Stimulated activated naive CD8-positive, alpha-beta T cell treated with anti-CD3 and anti-CD28 coated beads, Interleukin-15, Interleukin-2, amounts not matched to agents 100 U/mL and 50 U/mL, for 24 hours (primary cell): ENCODE measurements at regions not wholly inside any gene's neighbourhood (a gene's known extent, or its start where the extent isn't known, plus 50 kb on each side); places are given as distances from the start of the nearest gene placed in this dataset.
"Not testable (repeated sequence)": the region's sequence is repeated elsewhere in the genome, so short reads cannot be mapped to it uniquely, and the experiment has no call there.

Experiments
- ATAC-seq: fragments of 150-1000 bp; cut with Tn5 transposase; one replicate; pipeline ENCODE4 v1.10.0; 2021
- DNase-seq: peaks from one replicate; pipeline ENCODE4 v3.0.0; 2021

DNA sequence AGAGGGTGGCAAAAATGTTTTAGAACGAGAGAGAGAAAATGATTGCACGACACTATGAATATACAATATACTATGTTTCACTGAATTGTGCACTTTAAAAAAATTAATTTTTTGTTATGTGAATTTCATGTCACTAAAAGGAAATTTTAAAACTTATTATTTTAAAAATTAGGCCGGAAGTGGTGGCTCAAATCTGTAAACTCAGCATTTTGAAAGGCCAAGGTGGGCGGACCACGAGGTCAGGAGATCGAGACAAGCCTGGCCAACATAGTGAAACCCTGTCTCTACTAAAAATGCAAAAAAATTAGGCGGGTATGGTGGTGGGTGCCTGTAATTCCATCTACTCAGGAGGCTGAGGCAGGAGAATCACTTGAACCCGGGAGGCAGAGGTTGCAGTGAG is 642.5 kb downstream of the XPNPEP1 start:
- no peak for ATAC-seq
- DNase-seq: no peak

DNA sequence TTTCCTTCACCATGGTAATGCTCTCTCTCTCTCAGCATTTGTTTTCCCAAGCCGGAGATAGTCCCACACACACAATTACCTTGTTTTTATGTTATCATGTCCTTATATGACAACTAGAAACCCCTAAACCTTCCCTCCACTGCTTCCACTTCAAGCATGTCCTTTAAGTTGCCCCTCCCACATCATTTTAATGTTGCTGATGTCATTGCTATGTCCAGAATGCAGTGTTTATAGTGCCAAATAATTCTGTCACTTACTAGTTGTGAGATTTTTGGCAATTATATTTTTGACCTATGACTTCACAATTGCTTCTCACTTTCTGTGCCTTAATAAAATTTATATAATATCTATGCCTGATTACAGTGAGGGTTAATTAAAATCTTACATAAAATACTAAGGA is 645.9 kb downstream of the XPNPEP1 start:
- ATAC-seq (no peak), DNase-seq (no peak)

DNA sequence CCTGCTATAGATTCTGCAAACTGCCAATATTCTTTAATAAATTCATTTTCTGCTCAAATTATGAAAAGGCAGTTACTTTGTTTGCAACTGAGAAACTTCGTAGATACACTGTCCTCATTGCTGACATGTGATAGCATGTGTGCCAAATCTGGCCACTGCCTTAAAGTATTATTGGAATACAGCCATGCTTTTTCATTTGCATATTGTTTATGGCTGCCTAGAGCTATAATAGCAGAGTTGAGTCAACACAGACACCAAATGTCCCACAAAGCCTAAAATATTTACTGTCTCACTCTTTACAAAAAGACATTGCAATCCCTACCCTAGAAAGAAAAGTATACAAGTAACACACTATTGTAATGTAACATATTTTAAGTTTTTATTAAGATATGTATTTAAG is 647.4 kb downstream of the XPNPEP1 start:
- ATAC-seq: no peak
- DNase-seq: no peak

GRCh38 chr10:109274681-109275080 is 648.6 kb downstream of the XPNPEP1 start:
- DNase-seq (no peak), ATAC-seq (no peak)

DNA sequence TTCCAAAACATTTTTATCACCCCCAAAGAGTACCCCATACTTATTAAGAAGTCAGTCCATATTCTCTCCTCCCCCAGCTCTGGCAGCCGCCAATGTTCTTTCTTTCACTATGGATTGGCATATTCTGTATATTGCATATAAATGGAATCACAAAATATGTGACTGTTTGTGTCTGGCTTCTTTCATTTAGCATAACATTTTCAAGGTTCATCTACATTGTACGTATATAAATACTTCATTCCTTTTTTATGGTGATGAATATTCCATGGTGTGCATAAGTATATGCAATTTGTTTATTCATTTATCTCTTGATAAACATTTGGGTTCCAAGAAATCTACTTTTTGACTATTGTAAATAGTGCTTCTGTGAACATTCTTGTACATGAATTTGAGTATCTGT is 653.1 kb downstream of the XPNPEP1 start:
- DNase-seq (no peak), ATAC-seq (no peak)

DNA sequence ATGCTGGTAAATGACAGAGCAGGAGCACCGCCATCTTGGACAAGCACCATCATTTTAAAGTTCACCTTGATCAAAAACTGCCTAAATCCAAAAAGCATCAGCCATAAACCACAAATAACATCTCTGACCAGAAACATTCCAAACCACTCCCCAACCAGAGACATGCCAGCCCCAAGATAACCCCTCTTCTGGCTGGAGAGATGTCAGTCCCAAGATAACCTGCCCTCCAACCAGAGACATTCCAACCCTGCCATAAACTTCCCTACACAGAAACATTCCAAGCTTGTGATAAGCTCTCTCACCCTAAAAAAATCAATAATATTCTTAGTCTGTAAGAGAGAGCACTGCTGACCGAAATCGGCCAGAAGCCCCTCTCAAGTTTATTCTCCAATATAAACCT is 659.3 kb downstream of the XPNPEP1 start:
- no peak for ATAC-seq

DNA sequence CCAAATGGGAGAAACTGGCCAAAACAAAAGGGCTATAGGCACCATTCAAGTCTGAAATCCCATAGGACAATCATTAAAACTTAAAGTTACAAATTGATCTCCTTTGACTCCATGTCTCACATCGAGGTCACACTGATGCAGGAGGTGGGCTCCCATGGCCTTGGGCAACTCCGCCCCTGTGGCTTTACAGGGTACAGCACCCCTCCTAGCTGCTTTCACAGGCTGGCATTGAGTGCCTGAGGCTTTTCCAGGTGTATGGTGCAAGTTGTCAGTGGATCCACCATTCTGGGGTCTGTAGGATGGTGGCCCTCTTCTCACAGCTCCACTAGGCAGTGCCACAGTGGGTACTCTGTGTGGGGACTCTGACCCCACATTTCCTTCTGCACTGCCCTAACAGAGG is 662.1 kb downstream of the XPNPEP1 start:
- no peak for DNase-seq
- ATAC-seq: no peak

More for the DNA sequence above, 659.3 kb downstream of the XPNPEP1 start:
- DNase-seq: no peak

DNA sequence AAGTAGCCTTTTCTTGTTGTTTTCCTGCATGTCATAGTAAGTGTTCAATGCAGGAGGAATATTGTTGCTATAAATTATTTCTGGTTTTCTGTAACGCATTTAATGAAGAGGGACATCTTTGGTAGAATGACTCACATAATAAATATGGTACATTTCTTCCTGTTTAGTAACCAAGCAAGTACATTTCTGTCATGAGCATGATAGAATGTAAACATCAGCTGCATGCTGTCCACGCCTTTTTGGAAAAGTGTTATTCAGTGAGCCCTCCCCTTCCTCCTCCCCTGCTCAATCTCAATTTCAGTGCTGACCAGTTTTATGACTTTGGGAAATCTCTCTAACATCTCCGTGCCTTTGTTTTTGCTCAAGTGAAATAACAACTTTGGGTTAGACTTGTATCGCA is 664.0 kb downstream of the XPNPEP1 start:
- ATAC-seq (no peak), DNase-seq (no peak)

- ATAC-seq (no peak), DNase-seq (no peak)
Observed at GRCh38 chr10:109253306-109253705, 670.0 kb downstream of the XPNPEP1 start.

DNA sequence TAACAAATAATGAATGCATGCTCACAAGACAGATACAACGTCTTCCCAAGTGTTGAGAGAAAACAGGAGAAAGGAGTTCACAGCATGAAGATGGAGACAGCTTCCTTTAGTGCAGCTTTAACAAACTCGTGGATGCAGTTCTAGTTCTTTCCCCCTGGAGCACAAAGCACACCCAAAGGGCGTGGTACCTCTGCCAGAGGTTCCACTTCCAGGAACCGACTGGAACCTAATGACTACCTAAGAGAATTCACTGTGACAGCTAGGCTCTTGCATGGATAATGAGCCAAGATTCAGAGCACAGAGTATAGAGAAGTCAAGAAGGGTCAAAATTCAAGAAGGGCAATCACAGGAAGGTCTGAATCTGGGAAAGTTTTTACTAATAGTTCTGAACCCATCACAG is 673.2 kb downstream of the XPNPEP1 start:
- DNase-seq (no peak), ATAC-seq (no peak)

GRCh38 chr10:109247814-109248213 is 675.5 kb downstream of the XPNPEP1 start:
- ATAC-seq (no peak), DNase-seq (no peak)

- no peak for DNase-seq
- ATAC-seq: no peak
Observed at GRCh38 chr10:109245821-109246220, 677.5 kb downstream of the XPNPEP1 start.

DNA sequence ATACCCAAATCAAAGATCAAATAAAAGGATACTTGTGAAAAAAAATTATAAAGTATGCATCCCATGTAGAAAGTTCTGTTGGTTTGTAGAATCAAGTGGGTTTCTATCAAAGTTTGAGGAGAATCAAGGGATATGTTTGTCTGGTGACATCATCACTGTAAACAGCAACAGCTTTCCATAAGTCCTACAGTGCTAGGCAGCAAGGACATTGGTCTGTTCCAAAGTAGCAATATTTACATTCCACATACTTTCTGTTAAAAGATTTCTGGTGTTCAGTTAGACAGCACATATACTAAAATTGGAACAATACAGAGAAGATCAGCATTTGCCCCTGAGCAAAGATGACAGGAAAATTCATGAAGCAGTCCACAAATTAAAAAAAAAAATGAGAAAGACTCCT is 683.9 kb downstream of the XPNPEP1 start:
- ATAC-seq (no peak), DNase-seq (no peak)

DNA sequence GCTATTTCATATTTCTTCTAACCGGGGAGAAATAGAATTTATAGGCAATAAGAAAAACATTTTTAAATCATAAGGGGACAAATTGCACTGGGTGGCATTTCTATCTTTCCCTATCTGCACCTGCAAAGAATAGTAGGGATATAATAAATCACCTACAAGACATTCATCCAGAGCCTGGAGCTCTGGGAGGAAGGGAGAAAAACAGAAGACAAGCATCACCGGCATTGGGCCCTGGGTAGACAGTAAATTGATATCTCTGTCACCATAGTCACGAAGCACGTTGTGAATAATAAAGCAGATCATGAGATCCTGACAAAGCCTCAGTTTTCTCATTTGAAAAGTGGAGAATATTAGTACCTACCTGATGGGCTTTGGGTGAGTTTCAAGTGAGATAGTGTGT is 685.6 kb downstream of the XPNPEP1 start:
- no peak for ATAC-seq

DNA sequence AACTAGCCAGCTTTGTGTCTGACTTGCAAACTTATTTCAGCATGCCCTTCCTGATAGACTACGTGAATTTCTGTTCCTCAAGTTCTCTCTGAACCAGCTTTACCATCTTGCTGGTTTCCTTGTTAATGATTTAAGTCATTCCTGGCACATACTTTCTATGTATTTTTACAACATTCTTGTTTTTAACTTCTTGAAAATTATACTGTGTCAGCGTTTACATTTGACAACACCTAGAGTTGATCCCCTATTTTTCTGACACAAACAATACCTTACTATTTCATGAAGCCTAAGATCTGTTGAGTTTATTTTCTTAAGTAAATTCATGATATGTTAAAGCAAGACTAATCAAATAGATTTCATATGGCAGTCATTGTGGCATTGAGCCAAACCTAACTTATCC is 686.3 kb downstream of the XPNPEP1 start:
- ATAC-seq (no peak), DNase-seq (no peak)

More for the DNA sequence above, 685.6 kb downstream of the XPNPEP1 start:
- DNase-seq: no peak

DNA sequence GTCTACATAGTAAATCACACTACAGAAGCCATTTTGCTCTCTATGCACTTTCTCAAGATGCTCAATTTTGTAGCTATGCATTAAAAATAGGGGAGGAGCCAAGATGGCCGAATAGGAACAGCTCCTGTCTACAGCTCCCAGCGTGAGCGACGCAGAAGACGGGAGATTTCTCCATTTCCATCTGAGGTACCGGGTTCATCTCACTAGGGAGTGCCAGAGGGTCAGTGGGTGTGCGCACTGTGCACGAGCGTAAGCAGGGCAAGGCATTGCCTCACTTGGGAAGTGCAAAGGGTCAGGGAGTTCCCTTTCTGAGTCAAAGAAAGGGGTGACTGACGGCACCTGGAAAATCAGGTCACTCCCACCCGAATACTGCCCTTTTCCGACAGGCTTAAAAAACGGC is 699.8 kb downstream of the XPNPEP1 start:
- not testable (repeated sequence) for DNase-seq, ATAC-seq

DNA sequence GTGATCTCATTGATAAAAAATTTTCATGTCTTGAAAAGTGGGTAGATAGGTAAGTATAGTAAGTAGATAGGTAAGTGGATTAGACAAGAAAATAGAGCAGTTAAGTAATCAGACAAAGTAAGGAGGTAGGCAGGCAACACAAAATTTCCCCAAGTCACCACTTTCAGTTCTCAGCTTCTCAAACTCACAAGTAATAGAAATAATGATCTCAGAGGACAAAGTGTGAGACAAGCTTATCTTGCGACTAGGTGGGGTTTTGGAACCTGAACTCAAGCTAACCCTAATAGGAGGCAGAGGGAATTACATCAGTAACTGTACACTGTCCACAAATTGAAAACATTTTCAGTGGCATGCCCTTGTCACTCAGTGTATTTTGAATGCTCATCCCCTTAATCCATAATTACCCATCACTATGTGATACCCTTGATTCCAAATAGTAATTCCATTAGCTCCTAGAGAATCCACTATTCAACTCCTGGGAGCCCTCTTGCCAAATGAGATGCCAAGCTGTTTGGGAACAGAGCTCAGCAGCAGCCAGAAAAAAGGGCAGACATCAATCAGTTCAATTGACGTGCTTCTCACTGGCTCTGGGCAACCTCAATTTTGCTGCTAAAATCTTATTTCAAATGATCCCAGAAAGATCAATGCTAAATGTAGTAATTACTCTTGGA is 703.2 kb downstream of the XPNPEP1 start:
- DNase-seq (no peak), ATAC-seq (no peak)

DNA sequence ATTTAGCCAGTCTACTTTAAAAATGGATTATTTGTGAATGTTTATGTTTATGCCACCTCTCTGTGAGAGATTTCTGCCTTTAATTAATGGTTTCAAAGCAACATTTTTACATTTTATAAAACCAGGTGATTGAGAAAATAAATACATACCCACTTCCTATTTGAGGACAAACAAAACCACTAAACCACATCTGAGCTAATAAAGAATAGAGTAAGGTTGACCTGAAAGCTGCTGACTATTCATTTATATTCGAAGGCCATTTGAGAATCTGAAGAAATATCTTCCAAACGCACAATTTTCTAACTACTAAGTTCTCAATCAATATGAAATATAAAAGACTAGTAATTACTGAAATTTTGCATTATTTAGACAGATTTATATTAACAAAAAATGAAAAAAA is 705.1 kb downstream of the XPNPEP1 start:
- no peak for ATAC-seq
- DNase-seq: no peak

DNA sequence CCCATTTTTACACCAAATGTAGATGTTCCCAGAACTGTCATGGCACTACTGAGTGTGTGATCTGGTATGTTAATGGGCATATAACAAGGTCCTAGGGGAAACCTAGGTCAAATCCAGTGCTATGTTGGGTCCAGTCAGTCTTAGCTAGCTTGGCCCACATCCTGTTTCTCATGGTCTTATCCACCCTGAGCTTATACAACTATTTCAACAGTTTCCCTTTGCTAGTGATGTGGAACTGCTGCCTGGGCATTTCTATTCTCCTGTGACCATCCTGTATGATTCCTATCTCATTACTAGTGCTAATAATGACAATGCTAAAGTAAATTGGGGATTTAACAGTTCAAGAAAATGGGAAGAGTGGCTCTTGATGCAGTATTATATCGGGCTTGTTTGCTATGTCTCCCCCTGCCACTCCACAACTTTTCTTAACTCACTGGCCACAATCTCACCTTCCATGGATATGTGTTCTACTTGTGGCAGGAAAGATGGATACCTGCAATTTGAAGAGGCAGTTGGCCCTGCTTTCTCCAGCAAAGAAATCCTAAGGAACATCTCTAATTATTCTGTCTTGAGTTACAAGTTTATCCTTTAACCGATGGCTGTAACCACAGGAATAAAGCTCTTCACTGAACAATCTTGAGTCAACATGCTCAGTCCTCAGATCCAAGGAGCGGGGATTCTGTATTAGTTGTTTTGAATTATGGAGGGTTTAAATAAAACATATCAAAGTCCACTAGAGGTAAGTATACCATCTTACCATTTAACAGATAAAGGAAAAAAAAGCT is 707.8 kb downstream of the XPNPEP1 start:
- DNase-seq: no peak
- ATAC-seq: no peak

DNA sequence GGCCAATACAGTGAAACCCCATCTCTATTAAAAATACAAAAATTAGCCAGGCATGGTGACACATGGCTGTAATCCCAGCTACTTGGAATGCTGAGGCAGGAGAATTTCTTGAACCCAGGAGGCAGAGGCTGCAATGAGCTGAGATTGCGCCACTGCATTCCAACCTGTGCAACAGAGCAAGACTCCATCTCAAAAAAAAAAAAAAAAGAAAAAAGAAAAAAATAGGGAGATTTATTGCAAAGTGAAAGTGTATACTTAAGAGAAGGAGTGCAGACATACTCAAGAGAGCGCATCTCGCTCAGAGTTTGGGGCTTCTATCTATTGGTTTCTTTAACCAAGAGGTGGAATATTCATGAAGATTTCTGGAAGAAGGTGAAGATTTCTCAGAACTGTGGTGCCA is 708.4 kb downstream of the XPNPEP1 start:
- not testable (repeated sequence) for DNase-seq, ATAC-seq

GRCh38 chr10:109207361-109207760 is 716.0 kb downstream of the XPNPEP1 start:
- no peak for DNase-seq
- no peak for ATAC-seq

DNA sequence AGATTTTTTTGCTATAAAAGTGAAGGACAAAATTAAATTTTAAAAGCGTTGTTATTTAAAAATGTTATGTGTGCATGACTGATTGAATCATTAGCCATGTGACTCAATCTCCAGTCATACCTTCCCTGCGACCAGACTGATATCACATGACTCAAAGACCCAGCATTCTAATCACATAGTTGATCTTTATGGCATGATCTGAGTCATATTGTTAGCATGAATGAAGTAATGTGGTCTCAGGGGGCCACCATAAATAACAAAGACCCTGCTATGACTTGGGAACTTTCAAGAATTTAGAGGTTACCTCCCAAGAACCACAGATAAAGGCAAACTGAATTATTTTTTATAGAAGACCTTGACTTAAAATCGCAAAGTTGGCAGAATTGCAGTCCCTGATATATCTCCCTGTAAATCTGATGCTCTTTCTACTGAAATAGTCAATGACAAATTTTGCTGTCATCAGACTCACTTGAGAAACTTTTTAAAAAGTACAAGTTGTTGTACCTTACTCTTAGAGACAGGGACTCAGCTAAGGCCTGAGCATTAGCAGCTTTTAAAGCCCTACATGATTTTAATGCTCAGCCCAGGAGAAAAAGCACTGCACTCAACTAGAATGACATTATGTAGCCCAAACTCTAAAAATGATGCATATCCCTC is 717.3 kb downstream of the XPNPEP1 start:
- no peak for DNase-seq
- ATAC-seq: no peak

- no peak for ATAC-seq
- DNase-seq: no peak
Observed at GRCh38 chr10:109203646-109204353, 719.5 kb downstream of the XPNPEP1 start.
